Lung (tissue), 11 donors: ENCODE measurements at regions not wholly inside any gene's neighbourhood (a gene's known extent, or its start where the extent isn't known, plus 50 kb on each side); places are given as distances from the start of the nearest gene placed in this dataset.
A peak's percentile ranks its signal among the peaks of the same experiment; 100 is the strongest.

Experiments used
- ATAC-seq: fragments of 200-7000 bp; cut with Tn5 transposase; one replicate; pipeline ENCODE4 v1.9.1; 2020; ENCODE audit warnings: moderate number of reproducible peaks; ENCODE audit not compliant: insufficient read depth, low FRiP score
- DNase-seq, 3 donors: peaks; one replicate each; pipeline ENCODE4 v3.0.0-alpha.2; 2013 to 2017
- H3K27ac ChIP-seq, 2 donors: one replicate each; pipeline ENCODE4 v1.5.1; 2013; ENCODE audit warnings: mild to moderate bottlenecking in 2 of 2, moderate library complexity in 2 of 2, control low read depth in 1 of 2, inconsistent platforms in 1 of 2, low read depth in 1 of 2, low read length in 1 of 2
- H3K27me3 ChIP-seq, 3 donors: one replicate each; pipeline ENCODE4 v1.5.1; 2013; ENCODE audit warnings: low read length in 2 of 3; ENCODE audit not compliant: control insufficient read depth in 3 of 3, insufficient read depth in 3 of 3
- H3K36me3 ChIP-seq, 4 donors: one replicate each; pipeline ENCODE4 v1.5.1; 2013; ENCODE audit warnings: low read length in 4 of 4, mild to moderate bottlenecking in 1 of 4, moderate library complexity in 1 of 4; ENCODE audit not compliant: control insufficient read depth in 4 of 4, insufficient read depth in 4 of 4
- H3K4me1 ChIP-seq, 5 donors: one replicate each; pipeline ENCODE4 v1.5.1; 2013; ENCODE audit warnings: low read length in 5 of 5, mild to moderate bottlenecking in 2 of 5, moderate library complexity in 1 of 5; ENCODE audit not compliant: control insufficient read depth in 5 of 5, insufficient read depth in 5 of 5
- H3K4me3 ChIP-seq: one replicate; pipeline ENCODE4 v1.5.1; 2013; ENCODE audit warnings: mild to moderate bottlenecking, control low read depth, moderate library complexity
- H3K9ac ChIP-seq, 2 donors: one replicate each; pipeline ENCODE4 v1.5.1; 2013; ENCODE audit warnings: low read length in 2 of 2, control low read depth in 1 of 2; ENCODE audit not compliant: insufficient read depth in 1 of 2
- H3K9me3 ChIP-seq, 4 donors: one replicate each; pipeline ENCODE4 v1.5.1; 2013; ENCODE audit warnings: low read length in 3 of 4, mild to moderate bottlenecking in 1 of 4, moderate library complexity in 1 of 4; ENCODE audit not compliant: control insufficient read depth in 4 of 4, insufficient read depth in 3 of 4
- WGBS, 2 donors: extraction: QIAGEN DNeasy Blood & Tissue Kit; methylation state at CpG; one replicate each; pipeline ENCODE4 v1.1.7; 2013; 5-methylcytosine and 5-hydroxymethylcytosine counted together
- TF ChIP-seq, protein P1 (sequence below): IDR thresholded peaks from 2 replicates; pipeline ENCODE4 v1.5.1; 2012; ENCODE audit warnings: mild to moderate bottlenecking; ENCODE audit errors: control extremely low read depth, extremely low read depth
- donor health status: control.
- donor health status: control.
- donor health status: Bipolar disorder and iron deficiency.
- donor health status: healthy.
- donor health status: DM: yes; HTN: yes; CAD: no.

GRCh38 chr7:41826641-41827040 lies 123.8 kb upstream of the INHBA start:
- H3K9ac ChIP-seq = no peak overlapping the region
- 88 to 94% methylated on average over 1 of the region's 1 CpG for WGBS, 2 donors
- no peaks in the 10 kb centered on the region for H3K27me3 ChIP-seq
- no peaks in the 10 kb centered on the region for H3K4me1 ChIP-seq
- H3K27ac ChIP-seq = no peak overlapping the region
- DNase-seq (no peak), ATAC-seq (no peak)
- TF ChIP-seq, protein P1, sequence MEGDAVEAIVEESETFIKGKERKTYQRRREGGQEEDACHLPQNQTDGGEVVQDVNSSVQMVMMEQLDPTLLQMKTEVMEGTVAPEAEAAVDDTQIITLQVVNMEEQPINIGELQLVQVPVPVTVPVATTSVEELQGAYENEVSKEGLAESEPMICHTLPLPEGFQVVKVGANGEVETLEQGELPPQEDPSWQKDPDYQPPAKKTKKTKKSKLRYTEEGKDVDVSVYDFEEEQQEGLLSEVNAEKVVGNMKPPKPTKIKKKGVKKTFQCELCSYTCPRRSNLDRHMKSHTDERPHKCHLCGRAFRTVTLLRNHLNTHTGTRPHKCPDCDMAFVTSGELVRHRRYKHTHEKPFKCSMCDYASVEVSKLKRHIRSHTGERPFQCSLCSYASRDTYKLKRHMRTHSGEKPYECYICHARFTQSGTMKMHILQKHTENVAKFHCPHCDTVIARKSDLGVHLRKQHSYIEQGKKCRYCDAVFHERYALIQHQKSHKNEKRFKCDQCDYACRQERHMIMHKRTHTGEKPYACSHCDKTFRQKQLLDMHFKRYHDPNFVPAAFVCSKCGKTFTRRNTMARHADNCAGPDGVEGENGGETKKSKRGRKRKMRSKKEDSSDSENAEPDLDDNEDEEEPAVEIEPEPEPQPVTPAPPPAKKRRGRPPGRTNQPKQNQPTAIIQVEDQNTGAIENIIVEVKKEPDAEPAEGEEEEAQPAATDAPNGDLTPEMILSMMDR = no peak
- H3K36me3 ChIP-seq = no peaks in the 10 kb centered on the region
- H3K9me3 ChIP-seq = peaks cover 0 to 6% (median under 1%) of the 10 kb centered on the region in 4 donors
- H3K4me3 ChIP-seq = no peak overlapping the region

DNA sequence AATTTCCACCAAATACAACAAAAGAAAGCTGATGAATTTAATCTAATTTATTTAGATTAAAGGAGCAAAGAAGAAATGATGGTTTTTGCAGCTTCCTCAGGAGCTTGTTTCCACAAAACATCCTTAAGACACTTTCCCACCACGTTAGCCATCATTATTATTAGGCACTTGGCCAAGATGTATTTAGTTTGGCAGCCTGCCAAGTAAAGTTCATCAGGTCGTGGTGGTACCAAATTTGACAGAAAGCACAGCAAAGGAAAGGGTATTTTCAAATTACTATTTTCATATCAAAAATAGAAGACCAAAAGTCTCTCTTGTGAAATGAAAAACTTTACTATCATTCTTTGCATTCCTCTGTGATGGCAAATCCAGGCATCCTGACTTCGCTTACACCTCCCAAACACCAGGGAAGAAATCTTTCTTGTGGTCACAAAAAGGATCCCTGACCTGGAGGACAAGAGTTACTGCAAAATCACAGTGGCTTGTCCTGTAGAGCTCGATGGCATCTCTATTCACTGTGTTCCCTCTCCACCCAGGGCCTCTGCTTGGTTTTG lies 123.1 kb upstream of the INHBA start:
- no peaks in the 10 kb centered on the region for H3K27me3 ChIP-seq
- no peak overlapping the region for H3K9ac ChIP-seq
- H3K4me1 ChIP-seq = no peaks in the 10 kb centered on the region
- no peaks in the 10 kb centered on the region for H3K36me3 ChIP-seq
- 45 to 47% methylated on average over 4 of the region's 4 CpGs for whole genome bisulfite sequencing, 2 donors
- ATAC-seq (no peak), DNase-seq (peak in 2 of 3 donors; percentile 19)
- TF ChIP-seq, protein P1 = no peak
- no peak overlapping the region for H3K4me3 ChIP-seq
- H3K9me3 ChIP-seq = peaks cover 0 to 6% (median 0%) of the 10 kb centered on the region in 4 donors
- no peak overlapping the region for H3K27ac ChIP-seq

DNA sequence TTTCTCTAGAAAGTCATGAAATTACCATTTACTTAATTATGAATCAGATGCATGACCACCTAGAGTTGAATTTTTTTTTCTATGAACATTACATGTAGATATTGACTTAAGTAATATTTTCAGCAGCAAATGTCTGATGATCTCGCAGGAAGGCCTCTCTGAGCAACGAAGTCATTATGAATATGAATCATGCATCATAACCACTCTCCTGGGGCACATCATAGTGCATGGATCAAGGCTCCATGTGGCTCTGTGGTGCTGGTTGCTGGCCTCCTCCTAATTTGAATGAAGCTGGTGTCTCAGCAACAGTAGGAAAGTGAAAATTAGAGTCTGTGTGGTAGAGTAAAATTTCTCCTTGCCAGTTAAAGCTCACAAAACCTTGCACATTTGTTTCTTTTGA lies 121.4 kb upstream of the INHBA start:
- TF ChIP-seq, protein P1 = no peak
- no peaks in the 10 kb centered on the region for H3K36me3 ChIP-seq
- H3K27me3 ChIP-seq = no peaks in the 10 kb centered on the region
- WGBS, 2 donors = 69 to 90% methylated on average over 2 of the region's 2 CpGs
- H3K27ac ChIP-seq = no peak overlapping the region
- no peak overlapping the region for H3K9ac ChIP-seq
- peaks cover 0 to 6% (median 0%) of the 10 kb centered on the region in 4 donors for H3K9me3 ChIP-seq
- H3K4me3 ChIP-seq = no peak overlapping the region
- ATAC-seq = no peak
- no peak for DNase-seq
- no peaks in the 10 kb centered on the region for H3K4me1 ChIP-seq

DNA sequence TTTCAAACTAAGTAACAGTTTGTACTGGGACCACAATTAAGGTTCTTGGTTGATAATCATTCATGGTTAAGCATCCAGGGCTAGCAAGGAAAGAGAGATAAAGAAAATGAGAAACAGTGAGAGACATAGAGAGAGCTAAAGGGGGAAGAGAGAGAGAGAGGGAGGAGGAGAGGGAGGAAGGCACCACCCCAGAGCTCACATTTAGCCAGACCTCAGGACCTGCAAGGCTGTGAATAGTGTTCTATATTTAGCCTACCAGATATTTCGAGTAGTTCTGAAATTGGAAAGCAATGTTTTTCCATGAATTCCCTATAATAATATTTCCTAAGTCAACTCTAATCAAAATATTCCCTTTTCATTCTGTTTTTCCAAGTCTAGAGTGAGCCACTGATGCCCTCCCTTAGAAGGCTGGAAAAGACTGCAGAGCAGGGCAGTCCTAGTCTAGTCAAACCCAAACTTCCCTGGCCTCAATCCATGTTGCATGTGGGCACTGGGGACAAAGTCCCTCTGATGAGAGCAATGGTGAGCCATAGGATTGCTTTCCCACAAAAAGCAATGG lies 119.4 kb upstream of the INHBA start:
- TF ChIP-seq, protein P1 = no peak
- 39 to 67% methylated on average over 1 of the region's 1 CpG for WGBS, 2 donors
- Histone ChIP-seq H3K9me3 (no peaks in the 10 kb centered on the region), H3K9ac (no peak overlapping the region), H3K4me1 (no peaks in the 10 kb centered on the region), H3K36me3 (no peaks in the 10 kb centered on the region), H3K27ac (no peak overlapping the region), H3K4me3 (no peak overlapping the region), H3K27me3 (no peaks in the 10 kb centered on the region)
- ATAC-seq (no peak), DNase-seq (no peak)
